Ecto neural progenitor cell (in vitro differentiated cells): ENCODE measurements at regions not wholly inside any gene's neighbourhood (a gene's known extent, or its start where the extent isn't known, plus 50 kb on each side); places are given as distances from the start of the nearest gene placed in this dataset.
A peak's percentile ranks its signal among the peaks of the same experiment; 100 is the strongest.

ENCODE experiments used
- DNase-seq: peaks from one replicate; pipeline ENCODE4 v3.0.0-alpha.2; 2018; ENCODE audit warnings: low spot score

DNA sequence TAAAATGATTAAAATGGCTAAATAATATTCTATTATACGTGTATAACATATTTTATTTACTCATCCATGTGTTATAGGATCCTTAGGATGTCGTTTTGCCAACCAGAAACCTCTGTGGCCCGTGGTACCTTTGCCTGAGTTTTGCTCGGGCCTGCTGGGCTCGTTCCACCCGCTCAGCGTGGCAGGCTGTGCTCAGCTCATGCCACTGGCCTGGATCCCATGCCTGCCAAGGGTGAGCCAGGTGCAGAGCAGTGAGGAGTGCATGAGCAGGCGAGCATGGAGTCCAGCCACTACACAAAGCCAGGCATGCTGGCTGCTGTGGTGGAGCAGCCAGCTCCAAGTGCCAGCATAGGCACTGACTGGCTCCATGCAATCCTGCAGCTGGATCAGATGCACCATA is 417.2 kb downstream of the TTLL7 start:
- DNase-seq = no peak

GRCh38 chr1:83574791-83575190 is 424.1 kb downstream of the TTLL7 start:
- no peak for DNase-seq

GRCh38 chr1:83573776-83574175 is 425.2 kb downstream of the TTLL7 start:
- no peak for DNase-seq

GRCh38 chr1:83571536-83571935 is 427.4 kb downstream of the TTLL7 start:
- no peak for DNase-seq

- no peak for DNase-seq
Measured at GRCh38 chr1:83561346-83561745, 437.6 kb downstream of the TTLL7 start.

GRCh38 chr1:83559129-83559840 is 439.6 kb downstream of the TTLL7 start:
- no peak for DNase-seq

DNA sequence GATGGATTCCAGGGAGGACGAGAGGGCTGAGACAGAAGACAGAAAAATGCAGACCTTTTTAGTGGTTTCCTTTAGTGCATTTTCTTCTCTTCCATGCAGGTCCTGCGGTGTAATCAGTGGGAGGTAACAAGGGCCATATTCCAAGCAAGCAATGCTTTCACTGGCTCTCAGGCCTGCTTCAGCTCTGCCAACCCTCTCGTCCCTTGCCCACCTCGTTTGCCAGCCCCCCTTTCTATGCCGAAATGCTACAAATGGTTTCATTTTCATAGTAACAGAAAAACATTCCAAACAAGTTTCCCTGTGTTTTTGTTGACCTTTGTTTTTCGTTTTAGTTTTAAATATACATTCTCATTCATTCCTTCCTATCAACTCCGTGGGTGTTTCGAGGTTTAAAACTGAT is 443.1 kb downstream of the TTLL7 start:
- DNase-seq = no peak

- DNase-seq = peak; percentile 55
Measured at GRCh38 chr1:83554174-83554573, 444.8 kb downstream of the TTLL7 start.

DNA sequence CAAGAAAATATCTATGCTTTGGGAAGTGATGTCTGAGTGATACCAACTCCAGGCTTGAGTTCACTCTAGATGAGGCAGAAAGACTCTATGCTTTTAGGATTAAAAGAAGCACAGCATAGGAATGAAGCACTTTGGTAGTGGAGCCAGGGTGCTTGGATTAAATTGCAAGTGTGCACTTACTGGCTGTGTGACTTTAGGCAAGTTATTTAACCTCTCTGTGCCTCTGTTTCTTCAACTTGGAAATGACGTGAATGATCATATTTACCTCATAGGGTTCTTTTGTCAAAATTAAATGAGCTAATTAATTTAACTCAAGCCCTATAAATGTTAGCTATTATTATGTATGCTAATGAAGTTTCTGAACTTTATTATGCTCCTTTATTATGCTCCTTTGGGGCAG is 446.1 kb downstream of the TTLL7 start:
- DNase-seq = no peak

DNA sequence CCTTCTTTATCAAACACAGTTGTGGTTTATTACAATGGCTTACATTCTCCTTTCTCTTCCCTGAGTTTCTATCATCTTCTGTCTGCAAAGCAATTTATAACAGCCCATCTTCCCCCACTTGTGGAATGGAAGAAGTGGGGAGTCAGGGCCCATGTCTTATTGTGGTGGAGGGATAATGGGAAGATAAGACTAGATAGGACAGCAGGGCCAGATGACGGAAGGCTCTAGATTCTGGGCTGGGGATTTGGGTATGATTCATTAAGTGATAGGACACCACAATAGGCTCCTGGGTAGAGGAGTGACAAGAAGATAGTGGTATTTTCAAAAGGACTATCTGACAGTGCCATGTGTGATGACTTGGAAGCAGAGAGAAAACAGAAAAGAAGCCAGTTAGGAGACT is 450.6 kb downstream of the TTLL7 start:
- DNase-seq = no peak

DNA sequence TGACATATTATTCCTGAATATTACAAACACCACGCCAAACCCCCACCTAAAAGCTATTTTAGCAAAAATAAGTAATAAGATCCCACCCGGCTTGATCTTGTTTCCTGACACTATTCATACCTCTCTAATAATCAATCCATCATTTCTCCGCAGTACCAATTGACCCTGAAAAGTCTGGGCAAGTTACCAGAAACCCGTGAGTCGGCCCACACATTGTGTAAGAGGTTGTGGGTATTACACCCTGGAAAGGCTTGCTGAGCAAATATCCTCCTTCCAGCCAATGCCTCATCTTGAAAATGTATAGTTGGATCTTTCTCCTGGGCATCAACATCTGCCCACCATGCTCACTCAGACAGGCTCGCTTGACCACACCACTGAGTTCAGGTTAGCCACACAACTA is 451.0 kb downstream of the TTLL7 start:
- DNase-seq = no peak

DNA sequence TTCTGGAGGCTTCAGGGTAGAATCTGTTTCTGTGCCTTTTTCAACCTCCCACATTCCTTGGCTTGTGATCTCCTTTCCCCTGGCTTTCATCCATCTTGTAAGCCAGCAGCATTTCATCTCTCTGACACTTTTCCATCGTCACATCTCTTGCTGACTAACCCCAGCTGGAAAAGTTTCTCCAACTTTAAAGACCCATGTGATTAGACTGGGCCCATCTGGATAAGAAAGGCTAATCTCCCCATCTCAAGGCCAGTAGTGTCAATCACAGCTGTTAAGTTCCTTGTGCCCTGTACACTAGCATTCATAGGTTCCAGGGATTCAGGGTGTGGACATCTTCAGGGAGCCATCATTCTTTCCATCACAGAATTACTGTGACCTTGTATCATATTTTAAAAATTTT is 452.1 kb downstream of the TTLL7 start:
- DNase-seq = no peak

DNA sequence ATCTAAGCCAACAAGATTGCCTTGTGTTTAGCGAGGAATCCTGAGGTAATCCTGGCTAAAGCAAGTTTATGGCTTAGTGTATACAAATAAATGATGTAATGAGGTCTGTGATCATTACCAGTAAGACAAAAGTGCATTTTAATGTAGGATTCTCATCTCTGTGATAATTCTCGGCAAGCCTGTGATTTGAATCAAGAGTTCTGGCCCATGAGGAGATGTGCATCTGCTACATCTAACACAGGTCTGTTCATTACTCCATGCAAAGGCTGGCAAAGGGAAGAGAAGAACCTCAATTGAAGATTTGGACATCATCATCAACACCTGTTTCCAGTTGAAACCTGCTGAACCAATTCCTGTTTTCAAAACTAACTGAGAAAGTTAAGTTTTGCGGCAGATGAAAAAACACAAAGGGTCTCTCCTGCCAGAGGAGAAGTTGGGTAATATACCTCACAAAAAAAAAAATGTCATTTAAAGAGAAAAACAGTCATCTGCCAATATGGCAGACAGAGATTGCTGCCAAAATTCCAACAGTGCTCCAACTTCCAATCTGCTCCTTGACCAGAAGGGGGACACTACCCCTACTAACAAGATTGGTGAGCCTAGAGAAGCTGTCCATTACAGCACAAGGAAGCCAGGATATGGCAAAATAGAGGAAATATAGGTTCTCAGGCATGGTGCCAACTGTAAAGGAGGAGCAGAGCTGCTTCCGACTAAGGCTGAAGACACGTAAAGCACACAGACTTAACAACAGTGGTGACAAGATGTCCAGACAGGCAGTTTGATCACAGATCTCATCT is 453.7 kb downstream of the TTLL7 start:
- no peak for DNase-seq

DNA sequence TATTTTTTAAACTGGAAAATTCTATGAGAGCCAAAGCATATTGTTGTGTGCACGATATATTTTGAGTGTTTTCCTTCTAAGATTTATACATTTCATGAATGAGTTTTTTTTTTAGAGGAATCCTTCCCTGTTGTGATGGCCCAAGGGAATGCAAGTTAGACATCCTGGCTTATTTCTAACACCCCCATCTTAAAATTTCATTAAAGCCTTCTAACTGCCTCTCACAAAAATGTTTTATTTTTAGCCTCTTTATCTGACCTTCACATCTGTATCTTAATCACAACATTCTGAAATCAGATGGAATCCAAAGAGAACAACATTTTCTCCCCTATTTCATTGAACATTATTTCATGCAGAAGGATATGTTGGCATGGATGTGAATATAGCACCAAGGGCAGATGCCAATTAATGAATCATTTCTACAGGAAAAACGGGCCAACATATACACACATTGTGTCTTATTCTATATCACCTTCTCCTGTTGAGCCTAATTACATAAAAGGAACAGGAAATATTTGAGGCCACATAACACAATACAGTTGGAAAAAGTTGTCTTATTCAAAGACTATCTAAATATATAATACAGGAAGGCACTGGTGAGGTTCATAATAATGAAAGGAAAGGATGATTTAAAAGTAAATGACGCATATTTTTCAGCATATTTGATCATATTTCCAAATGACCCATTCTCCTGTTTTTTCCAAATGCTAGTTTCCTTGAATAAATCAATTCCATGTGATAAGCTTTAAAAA is 455.5 kb downstream of the TTLL7 start:
- no peak for DNase-seq

DNA sequence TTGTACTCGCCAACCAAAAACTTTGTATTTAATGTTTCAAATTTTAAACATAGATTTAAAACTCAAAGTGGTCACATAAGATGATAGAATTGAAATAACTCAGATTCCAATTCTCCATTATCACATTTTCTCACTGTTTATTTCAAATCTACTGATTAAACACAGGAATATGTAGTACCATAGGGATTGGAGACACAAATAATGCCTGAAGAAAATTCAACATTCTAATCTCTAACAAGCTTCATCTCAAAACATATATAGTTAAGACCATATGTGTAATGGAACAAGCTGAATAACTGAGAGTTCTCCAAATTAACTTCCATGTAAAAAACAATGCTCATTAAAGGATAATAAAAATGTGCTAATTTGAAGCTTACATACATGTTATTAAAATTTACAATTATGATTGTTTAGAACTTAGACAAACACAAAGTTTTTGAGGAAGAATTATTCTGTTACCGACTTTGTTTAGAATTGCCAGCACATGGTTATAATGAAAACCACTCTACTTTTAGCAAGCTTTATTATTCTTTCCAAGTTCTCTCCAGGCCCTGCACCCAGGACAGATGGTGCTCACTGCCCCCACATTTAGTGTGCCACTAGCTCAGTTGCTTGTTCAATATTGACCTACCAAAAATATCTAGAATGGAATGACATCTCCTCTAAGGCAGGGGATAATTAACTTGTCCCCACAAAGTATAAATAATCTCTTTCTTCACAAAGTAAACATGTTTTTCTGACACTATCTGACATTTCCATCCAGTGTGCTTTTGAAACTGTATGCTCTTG is 467.2 kb downstream of the TTLL7 start:
- no peak for DNase-seq

GRCh38 chr1:83530506-83530905 is 468.4 kb downstream of the TTLL7 start:
- no peak for DNase-seq

DNA sequence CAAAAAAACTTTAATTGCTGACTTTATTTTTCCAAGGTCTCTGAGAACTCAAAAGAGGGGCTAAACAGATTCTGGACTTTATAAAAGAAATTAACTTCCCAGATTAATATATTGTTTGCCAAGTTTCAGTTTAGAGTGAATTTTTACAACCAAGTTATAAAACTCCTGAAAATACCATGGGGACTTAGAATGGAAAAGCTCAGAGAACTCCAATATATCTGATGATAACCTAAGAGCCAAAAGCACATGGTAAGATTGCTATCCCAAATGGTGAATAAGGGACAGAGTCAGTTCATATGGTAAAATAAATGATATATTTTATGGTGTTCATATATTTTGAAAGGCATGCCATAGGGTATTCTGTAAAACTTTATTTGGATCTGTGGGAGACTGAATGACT is 470.9 kb downstream of the TTLL7 start:
- DNase-seq = no peak

GRCh38 chr1:83520797-83521196 is 478.1 kb downstream of the TTLL7 start:
- no peak for DNase-seq

DNA sequence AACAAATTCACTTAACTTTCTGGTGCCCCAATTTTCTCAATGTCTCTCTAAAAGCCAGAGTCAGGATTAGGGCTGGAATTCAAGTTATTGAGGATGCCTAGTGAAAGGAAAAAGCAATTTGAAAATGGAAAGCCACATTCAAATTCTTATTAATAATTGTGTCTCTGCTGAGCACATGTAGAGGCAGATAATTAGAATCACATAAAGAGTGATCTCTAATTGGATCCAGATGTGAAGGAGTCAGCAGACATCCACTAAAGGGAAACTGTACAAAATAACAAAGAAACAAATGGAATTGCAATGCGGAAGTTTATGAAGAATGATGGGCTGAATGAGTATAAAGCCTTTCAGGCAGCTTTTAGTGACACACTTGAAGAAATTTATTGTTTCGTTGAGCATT is 482.6 kb downstream of the TTLL7 start:
- DNase-seq = no peak

GRCh38 chr1:83515578-83516154 is 483.3 kb downstream of the TTLL7 start:
- DNase-seq = no peak

DNA sequence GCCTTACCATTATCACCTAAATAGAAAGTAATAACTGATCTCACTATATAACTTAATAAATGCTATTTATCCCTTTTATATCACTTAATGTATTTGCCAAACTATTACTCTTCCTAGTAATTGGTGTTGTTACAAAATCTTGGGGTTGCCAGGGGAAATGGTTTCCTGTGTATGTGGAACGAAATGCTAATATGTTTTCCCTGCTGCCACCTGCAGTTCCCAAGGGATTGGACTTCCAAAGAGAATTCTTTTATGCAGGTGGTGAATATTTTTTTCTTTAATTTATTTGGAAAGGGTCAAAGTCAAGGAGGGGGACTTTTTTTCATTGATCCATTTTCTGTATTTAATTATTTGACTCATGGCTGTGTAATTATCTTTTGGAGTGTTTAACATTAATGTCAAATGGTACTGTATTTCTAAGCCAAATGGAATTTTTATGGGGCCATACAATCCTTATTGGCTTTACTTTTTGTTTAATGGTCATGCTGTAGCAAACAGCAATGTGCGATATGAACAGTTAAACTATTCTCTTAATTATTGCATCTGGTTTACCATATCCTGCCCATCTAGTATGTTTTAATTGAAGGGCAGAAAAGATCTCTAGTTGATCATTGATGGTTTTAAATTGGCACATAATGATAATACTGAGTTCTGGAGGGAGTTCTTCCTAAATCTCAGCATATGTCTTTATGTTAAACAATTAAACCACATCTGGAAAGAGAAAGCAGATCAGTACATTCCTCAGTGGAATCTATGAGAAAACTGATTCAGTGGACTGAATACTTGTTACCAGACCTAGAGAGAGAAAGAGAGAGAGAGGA is 486.3 kb downstream of the TTLL7 start:
- DNase-seq = no peak
